H9 (cell line): ENCODE measurements at regions not wholly inside any gene's neighbourhood (a gene's known extent, or its start where the extent isn't known, plus 50 kb on each side); places are given as distances from the start of the nearest gene placed in this dataset.

Experiments used
- DNase-seq: peaks from one replicate; pipeline ENCODE4 v3.0.0-alpha.2; 2017
- H2AFZ ChIP-seq: one replicate; pipeline ENCODE4 v1.6.1; 2013; ENCODE audit warnings: mild to moderate bottlenecking, low read length, control low read depth, moderate library complexity
- H2AK5ac ChIP-seq: 2 replicates; pipeline ENCODE4 v1.6.1; 2013; ENCODE audit warnings: low read length, control low read depth, mixed read lengths; ENCODE audit not compliant: insufficient read length
- H2BK120ac ChIP-seq: one replicate; pipeline ENCODE4 v1.6.1; 2013; ENCODE audit warnings: low read depth, mild to moderate bottlenecking, low read length, control low read depth, inconsistent platforms; ENCODE audit not compliant: poor library complexity, severe bottlenecking
- H2BK12ac ChIP-seq: 2 replicates; pipeline ENCODE4 v1.6.1; 2013; ENCODE audit warnings: low read length, control low read depth, mixed read lengths, low read depth; ENCODE audit not compliant: insufficient read length
- H2BK15ac ChIP-seq: 2 replicates; pipeline ENCODE4 v1.6.1; 2013; ENCODE audit warnings: low read depth, low read length, control low read depth
- H2BK20ac ChIP-seq: one replicate; pipeline ENCODE4 v1.6.1; 2013; ENCODE audit warnings: low read depth, mild to moderate bottlenecking, low read length, control low read depth, inconsistent platforms; ENCODE audit not compliant: poor library complexity, severe bottlenecking
- H2BK5ac ChIP-seq: 2 replicates; pipeline ENCODE4 v1.6.1; 2013; ENCODE audit warnings: low read length, control low read depth, mixed read lengths; ENCODE audit not compliant: insufficient read length
- H3K14ac ChIP-seq: 2 replicates; pipeline ENCODE4 v1.6.1; 2013; ENCODE audit warnings: low read length, control low read depth; ENCODE audit not compliant: insufficient read depth
- H3K18ac ChIP-seq: 2 replicates; pipeline ENCODE4 v1.6.1; 2013; ENCODE audit warnings: low read depth, mild to moderate bottlenecking, mixed read lengths, low read length, control low read depth; ENCODE audit not compliant: insufficient read length
- H3K23ac ChIP-seq: 2 replicates; pipeline ENCODE4 v1.6.1; 2013; ENCODE audit warnings: low read length, control low read depth, mixed read lengths, low read depth; ENCODE audit not compliant: insufficient read length
- H3K23me2 ChIP-seq: 2 replicates; pipeline ENCODE4 v1.6.1; 2013; ENCODE audit warnings: low read depth, mild to moderate bottlenecking, mixed read lengths, low read length, control low read depth; ENCODE audit not compliant: insufficient read length, poor library complexity, severe bottlenecking
- H3K27ac ChIP-seq: 2 replicates; pipeline ENCODE4 v1.5.1; 2013; ENCODE audit warnings: low read length, control low read depth, mixed read lengths, low read depth; ENCODE audit not compliant: insufficient read length
- H3K27me3 ChIP-seq: 2 replicates; pipeline ENCODE4 v1.6.1; 2013; ENCODE audit warnings: low read length, control low read depth, inconsistent platforms; ENCODE audit not compliant: insufficient read depth
- H3K4ac ChIP-seq: 2 replicates; pipeline ENCODE4 v1.6.1; 2013; ENCODE audit warnings: low read depth, mild to moderate bottlenecking, control low read depth, inconsistent platforms, low read length, moderate library complexity
- H3K4me1 ChIP-seq: 2 replicates; pipeline ENCODE4 v1.6.1; 2013; ENCODE audit warnings: low read length, control low read depth, inconsistent platforms; ENCODE audit not compliant: insufficient read depth
- H3K4me2 ChIP-seq: 2 replicates; pipeline ENCODE4 v1.6.1; 2013; ENCODE audit warnings: low read length, control low read depth, mixed read lengths; ENCODE audit not compliant: insufficient read length, insufficient read depth
- H3K56ac ChIP-seq: 2 replicates; pipeline ENCODE4 v1.6.1; 2013; ENCODE audit warnings: low read depth, mild to moderate bottlenecking, mixed read lengths, low read length, control low read depth; ENCODE audit not compliant: insufficient read length
- H3K79me1 ChIP-seq: 2 replicates; pipeline ENCODE4 v1.6.1; 2013; ENCODE audit warnings: low read depth, mild to moderate bottlenecking, moderate library complexity, low read length, control low read depth, inconsistent platforms; ENCODE audit not compliant: insufficient read depth, poor library complexity, severe bottlenecking
- H3K79me2 ChIP-seq: 2 replicates; pipeline ENCODE4 v1.6.1; 2013; ENCODE audit warnings: low read length, control low read depth, inconsistent platforms; ENCODE audit not compliant: insufficient read depth
- H3K9ac ChIP-seq: 2 replicates; pipeline ENCODE4 v1.6.1; 2013; ENCODE audit warnings: low read length, control low read depth, mixed read lengths; ENCODE audit not compliant: insufficient read length; ENCODE audit errors: extremely low read depth
- H3K9me3 ChIP-seq: one replicate; pipeline ENCODE4 v1.6.1; 2013; ENCODE audit warnings: low read depth, low read length, inconsistent platforms; ENCODE audit not compliant: control insufficient read depth
- H3T11ph ChIP-seq: one replicate; pipeline ENCODE4 v1.6.1; 2013; ENCODE audit warnings: mild to moderate bottlenecking, low read length, control low read depth, inconsistent platforms
- H4K20me1 ChIP-seq: one replicate; pipeline ENCODE4 v1.6.1; 2013; ENCODE audit not compliant: control insufficient read depth, insufficient read length, insufficient read depth
- H4K5ac ChIP-seq: 2 replicates; pipeline ENCODE4 v1.6.1; 2013; ENCODE audit warnings: low read depth, mild to moderate bottlenecking, mixed read lengths, low read length, control low read depth; ENCODE audit not compliant: insufficient read length
- H4K8ac ChIP-seq: replicated peaks from 2 replicates; pipeline ENCODE4 v1.6.1; 2013; ENCODE audit warnings: low read length, control low read depth, mixed read lengths, low read depth; ENCODE audit not compliant: insufficient read length
- H4K91ac ChIP-seq: 2 replicates; pipeline ENCODE4 v1.6.1; 2013; ENCODE audit warnings: low read depth, mild to moderate bottlenecking, moderate library complexity, mixed read lengths, low read length, control low read depth; ENCODE audit not compliant: insufficient read length
- H3K27ac Mint-ChIP-seq, 3 experiments: 2 replicates in 2 of 3; 3 replicates in 1 of 3; pipeline ENCODE4 v1.8.0; 2020 to 2021; ENCODE audit warnings: mixed read lengths in 3 of 3, mild to moderate bottlenecking in 1 of 3, moderate library complexity in 1 of 3
- H3K27me3 Mint-ChIP-seq: 2 replicates; pipeline ENCODE4 v1.8.0; 2021; ENCODE audit warnings: low read depth, mild to moderate bottlenecking, moderate library complexity, mixed read lengths
- H3K36me3 Mint-ChIP-seq, 3 experiments: 2 replicates in 2 of 3; 3 replicates in 1 of 3; pipeline ENCODE4 v1.8.0; 2020 to 2021; ENCODE audit warnings: low read depth in 3 of 3, mixed read lengths in 3 of 3; ENCODE audit not compliant: insufficient read depth in 1 of 3
- H3K4me1 Mint-ChIP-seq, 2 experiments: 2 replicates each; pipeline ENCODE4 v1.8.0; 2020; ENCODE audit warnings: mixed read lengths in 2 of 2
- H3K4me3 Mint-ChIP-seq, 2 experiments: 2 replicates in 1 of 2; 3 replicates in 1 of 2; pipeline ENCODE4 v1.8.0; 2020 to 2021; ENCODE audit warnings: mild to moderate bottlenecking in 2 of 2, mixed read lengths in 2 of 2, moderate library complexity in 1 of 2
- H3K9me3 Mint-ChIP-seq, 2 experiments: 2 replicates in 1 of 2; 3 replicates in 1 of 2; pipeline ENCODE4 v1.8.0; 2020; ENCODE audit warnings: mild to moderate bottlenecking in 2 of 2, mixed read lengths in 2 of 2, moderate library complexity in 1 of 2
- WGBS: extraction: QIAGEN DNeasy Blood & Tissue Kit; methylation state at CpG from one replicate; pipeline ENCODE4 v1.1.7; 2013; ENCODE audit warnings: missing lambda C conversion rate, low lambda C conversion rate, mixed read lengths; ENCODE audit not compliant: insufficient read length; ENCODE audit errors: extremely low coverage; 5-methylcytosine and 5-hydroxymethylcytosine counted together
- TF ChIP-seq, protein P1 (sequence below): fragments of 200-600 bp; sonication (generic); conservative IDR thresholded peaks from 3 replicates; pipeline ENCODE4 v1.8.0; 2021; ENCODE audit warnings: antibody characterized with exemption, mild to moderate bottlenecking

- Mint-ChIP-seq H3K27ac (no peak overlapping the region), H3K27me3 (no peaks in the 10 kb centered on the region), H3K4me3 (no peak overlapping the region), H3K4me1 (no peaks in the 10 kb centered on the region), H3K9me3 (no peaks in the 10 kb centered on the region), H3K36me3 (no peaks in the 10 kb centered on the region)
- Histone ChIP-seq H4K5ac (no peak overlapping the region), H2BK5ac (no peak overlapping the region), H3K14ac (no peak overlapping the region), H3K4me1 (no peaks in the 10 kb centered on the region), H2BK12ac (no peak overlapping the region), H4K91ac (no peak overlapping the region), H2BK15ac (no peak overlapping the region), H3K23me2 (no peaks in the 10 kb centered on the region), H2BK120ac (no peak overlapping the region), H3T11ph (no peak overlapping the region), H3K9ac (no peak overlapping the region), H2AK5ac (no peak overlapping the region), H2AFZ (no peak overlapping the region), H3K4me2 (no peak overlapping the region), H3K9me3 (no peaks in the 10 kb centered on the region), H3K23ac (no peak overlapping the region), H3K4ac (no peak overlapping the region), H3K56ac (no peak overlapping the region), H3K27ac (no peak overlapping the region), H3K18ac (no peak overlapping the region), H3K79me2 (no peaks in the 10 kb centered on the region), H3K27me3 (no peaks in the 10 kb centered on the region), H3K79me1 (no peaks in the 10 kb centered on the region), H4K8ac (no peak overlapping the region), H4K20me1 (no peaks in the 10 kb centered on the region), H2BK20ac (no peak overlapping the region)
- DNase-seq, result no peak
- no CpG with 5 or more reads among the region's 1 CpG for WGBS
- TF ChIP-seq, protein P1, sequence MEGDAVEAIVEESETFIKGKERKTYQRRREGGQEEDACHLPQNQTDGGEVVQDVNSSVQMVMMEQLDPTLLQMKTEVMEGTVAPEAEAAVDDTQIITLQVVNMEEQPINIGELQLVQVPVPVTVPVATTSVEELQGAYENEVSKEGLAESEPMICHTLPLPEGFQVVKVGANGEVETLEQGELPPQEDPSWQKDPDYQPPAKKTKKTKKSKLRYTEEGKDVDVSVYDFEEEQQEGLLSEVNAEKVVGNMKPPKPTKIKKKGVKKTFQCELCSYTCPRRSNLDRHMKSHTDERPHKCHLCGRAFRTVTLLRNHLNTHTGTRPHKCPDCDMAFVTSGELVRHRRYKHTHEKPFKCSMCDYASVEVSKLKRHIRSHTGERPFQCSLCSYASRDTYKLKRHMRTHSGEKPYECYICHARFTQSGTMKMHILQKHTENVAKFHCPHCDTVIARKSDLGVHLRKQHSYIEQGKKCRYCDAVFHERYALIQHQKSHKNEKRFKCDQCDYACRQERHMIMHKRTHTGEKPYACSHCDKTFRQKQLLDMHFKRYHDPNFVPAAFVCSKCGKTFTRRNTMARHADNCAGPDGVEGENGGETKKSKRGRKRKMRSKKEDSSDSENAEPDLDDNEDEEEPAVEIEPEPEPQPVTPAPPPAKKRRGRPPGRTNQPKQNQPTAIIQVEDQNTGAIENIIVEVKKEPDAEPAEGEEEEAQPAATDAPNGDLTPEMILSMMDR, result no peak
These were observed 102.7 kb upstream of the AADACL2 start for GRCh38 chr3:151630938-151631441.
